NT2/D1 (cell line): ENCODE measurements at regions not wholly inside any gene's neighbourhood (a gene's known extent, or its start where the extent isn't known, plus 50 kb on each side); places are given as distances from the start of the nearest gene placed in this dataset.

Experiments used
- DNase-seq: peaks from one replicate; pipeline ENCODE4 v3.0.0-alpha.2; 2011; ENCODE audit warnings: low read depth, low spot score
- H3K27me3 ChIP-seq: 2 replicates; pipeline ENCODE4 v1.6.0; 2011; ENCODE audit warnings: mild to moderate bottlenecking; ENCODE audit not compliant: insufficient read length, insufficient read depth
- H3K36me3 ChIP-seq: 2 replicates; pipeline ENCODE4 v1.6.1; 2011; ENCODE audit warnings: mild to moderate bottlenecking, low read length, mixed read lengths; ENCODE audit not compliant: insufficient read depth, insufficient read length
- H3K4me1 ChIP-seq: 2 replicates; pipeline ENCODE4 v1.5.1; 2011; ENCODE audit not compliant: insufficient read depth, insufficient read length
- H3K4me3 ChIP-seq: 2 replicates; pipeline ENCODE4 v1.5.1; 2011; ENCODE audit warnings: low read depth; ENCODE audit not compliant: insufficient read length
- H3K9ac ChIP-seq: 2 replicates; pipeline ENCODE4 v1.6.0; 2011; ENCODE audit warnings: low read depth; ENCODE audit not compliant: insufficient read length
- H3K9me3 ChIP-seq: 2 replicates; pipeline ENCODE4 v1.5.1; 2011; ENCODE audit warnings: mild to moderate bottlenecking, low read length; ENCODE audit not compliant: insufficient read depth
- SUZ12 ChIP-seq: IDR thresholded peaks from 2 replicates; pipeline ENCODE4 v1.6.1; 2011; ENCODE audit not compliant: insufficient read length, insufficient read depth; ENCODE audit errors: extremely low read depth
- YY1 ChIP-seq: IDR thresholded peaks from 2 replicates; pipeline ENCODE4 v1.6.1; 2011; ENCODE audit not compliant: insufficient read length, insufficient read depth
- ZNF274 ChIP-seq: IDR thresholded peaks from 2 replicates; pipeline ENCODE4 v1.6.1; 2011; ENCODE audit warnings: mild to moderate bottlenecking, low read depth, low read length

DNA sequence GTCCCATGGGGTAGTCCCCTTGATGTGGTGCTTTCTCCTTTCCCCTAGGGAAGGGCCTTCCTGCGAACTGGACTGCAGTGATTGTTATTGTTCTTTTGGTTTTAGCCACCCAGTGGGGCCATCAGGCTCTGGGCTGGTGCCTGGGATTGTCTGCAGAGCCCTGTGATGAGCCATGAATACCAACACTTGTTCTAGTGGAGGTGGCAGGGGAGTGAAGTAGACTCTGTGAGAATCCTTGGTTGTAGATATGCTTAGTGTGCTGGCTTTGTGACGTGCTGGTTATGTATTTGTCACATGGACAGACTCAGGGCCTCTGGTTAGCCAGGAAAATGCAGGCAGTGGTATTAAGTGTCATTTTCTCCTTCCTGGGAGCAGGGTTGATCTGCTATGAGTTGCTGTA is 51.8 kb upstream of the NDUFB4 start:
- Histone ChIP-seq H3K4me1 (no peaks in the 10 kb centered on the region), H3K9ac (no peak overlapping the region), H3K36me3 (no peaks in the 10 kb centered on the region), H3K4me3 (no peak overlapping the region), H3K9me3 (peaks cover 29% of the 10 kb centered on the region), H3K27me3 (no peaks in the 10 kb centered on the region)
- DNase-seq = no peak
- TF ChIP-seq YY1 (no peak), ZNF274 (no peak), SUZ12 (no peak)

- H3K27me3 ChIP-seq = no peaks in the 10 kb centered on the region
- TF ChIP-seq YY1 (no peak), ZNF274 (no peak), SUZ12 (no peak)
- H3K9ac ChIP-seq = no peak overlapping the region
- no peak overlapping the region for H3K4me3 ChIP-seq
- H3K9me3 ChIP-seq = peaks cover 17% of the 10 kb centered on the region
- H3K36me3 ChIP-seq = no peaks in the 10 kb centered on the region
- H3K4me1 ChIP-seq = no peaks in the 10 kb centered on the region
- no peak for DNase-seq
Measured at GRCh38 chr3:120536642-120537041, 59.5 kb upstream of the NDUFB4 start.

GRCh38 chr3:120532969-120533368 is 63.2 kb upstream of the NDUFB4 start:
- Histone ChIP-seq H3K27me3 (no peaks in the 10 kb centered on the region), H3K9me3 (0 out of 2 replicates have a peak, but pooled peaks cover 6% of the 10 kb centered on the region), H3K4me1 (no peaks in the 10 kb centered on the region), H3K9ac (no peak overlapping the region), H3K36me3 (no peaks in the 10 kb centered on the region), H3K4me3 (no peak overlapping the region)
- no peak for DNase-seq
- TF ChIP-seq ZNF274 (no peak), YY1 (no peak)

DNA sequence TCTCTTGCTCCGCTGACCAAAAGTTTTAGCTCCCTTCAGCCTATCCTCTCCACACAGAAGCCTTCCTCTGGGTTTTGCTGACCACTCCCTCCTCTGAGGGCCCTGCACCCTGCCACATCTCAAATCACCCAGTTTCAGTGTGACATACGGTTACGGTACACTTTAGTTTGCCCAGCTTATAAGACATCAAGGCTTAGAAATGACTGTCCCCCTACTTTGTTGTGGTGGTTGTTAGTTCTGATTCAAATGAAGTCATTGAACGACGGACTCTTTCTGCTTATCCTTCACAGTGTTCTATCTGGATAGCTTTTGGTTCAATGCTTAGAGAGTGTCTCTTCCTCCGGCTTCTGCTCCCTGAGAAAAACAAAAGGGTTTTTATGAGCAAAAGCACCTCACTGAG is 68.0 kb upstream of the NDUFB4 start:
- Histone ChIP-seq H3K36me3 (no peaks in the 10 kb centered on the region), H3K4me3 (no peak overlapping the region), H3K27me3 (no peaks in the 10 kb centered on the region), H3K9ac (no peak overlapping the region), H3K4me1 (no peaks in the 10 kb centered on the region), H3K9me3 (0 out of 2 replicates have a peak, but pooled peaks cover 6% of the 10 kb centered on the region)
- no peak for DNase-seq
- TF ChIP-seq SUZ12 (no peak), ZNF274 (no peak), YY1 (no peak)

DNA sequence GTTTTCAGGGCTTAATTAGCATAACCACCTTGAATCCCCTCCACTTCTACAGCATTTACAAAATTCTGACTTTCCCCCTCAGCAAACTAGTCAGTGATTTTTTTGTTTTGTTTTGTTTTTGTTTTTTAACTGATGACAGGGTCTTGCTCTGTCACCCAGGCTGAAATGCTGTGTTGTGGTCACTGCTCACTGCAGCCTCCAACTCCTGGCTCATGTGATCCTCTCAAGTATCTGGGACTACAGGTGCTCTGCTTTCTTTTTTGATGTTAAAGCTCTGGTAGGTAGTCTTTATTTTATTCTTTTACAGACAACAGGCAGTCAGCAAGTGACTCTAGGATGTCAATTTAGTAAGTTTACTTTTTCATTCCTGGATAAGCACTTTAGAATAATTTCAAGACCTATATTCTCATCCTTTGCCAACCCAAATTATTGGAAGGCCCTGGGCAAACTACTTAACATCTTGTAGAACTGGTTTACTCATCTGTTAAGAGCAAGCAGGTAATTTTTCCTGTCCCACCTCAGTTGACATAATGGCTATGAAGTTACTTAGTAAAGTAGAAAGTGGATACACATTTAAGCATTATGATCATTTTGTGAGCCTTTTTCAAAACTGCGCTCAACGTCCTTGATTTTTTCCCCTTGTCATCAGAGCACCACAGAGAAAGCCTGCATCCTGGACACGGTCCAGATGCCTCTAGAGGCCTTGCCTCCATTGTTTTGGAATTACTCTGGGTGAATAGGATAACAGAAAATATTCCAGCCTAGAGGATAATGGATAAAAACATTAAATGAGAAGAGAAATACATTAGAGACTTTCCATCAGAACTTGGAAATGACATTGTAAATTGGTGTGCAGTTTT is 69.9 kb upstream of the NDUFB4 start:
- Histone ChIP-seq H3K9me3 (no peaks in the 10 kb centered on the region), H3K36me3 (no peaks in the 10 kb centered on the region), H3K27me3 (no peaks in the 10 kb centered on the region), H3K4me3 (no peak overlapping the region), H3K9ac (no peak overlapping the region), H3K4me1 (no peaks in the 10 kb centered on the region)
- no peak for DNase-seq
- no peak for TF ChIP-seq ZNF274
- TF ChIP-seq YY1 = no peak
- TF ChIP-seq SUZ12 = no peak

- no peak overlapping the region for H3K9ac ChIP-seq
- H3K9me3 ChIP-seq = no peaks in the 10 kb centered on the region
- TF ChIP-seq YY1 (no peak), SUZ12 (no peak)
- no peaks in the 10 kb centered on the region for H3K4me1 ChIP-seq
- no peak overlapping the region for H3K4me3 ChIP-seq
- DNase-seq = no peak
- no peaks in the 10 kb centered on the region for H3K27me3 ChIP-seq
- H3K36me3 ChIP-seq = no peaks in the 10 kb centered on the region
Measured at GRCh38 chr3:120524171-120524923, 71.8 kb upstream of the NDUFB4 start.

- Histone ChIP-seq H3K27me3 (no peaks in the 10 kb centered on the region), H3K4me1 (no peaks in the 10 kb centered on the region), H3K9me3 (no peaks in the 10 kb centered on the region), H3K9ac (no peak overlapping the region), H3K36me3 (no peaks in the 10 kb centered on the region), H3K4me3 (no peak overlapping the region)
- TF ChIP-seq SUZ12 = no peak
- TF ChIP-seq YY1 = no peak
- TF ChIP-seq ZNF274 = no peak
- DNase-seq = no peak
Measured at GRCh38 chr3:120516136-120516535, 65.3 kb upstream of the FSTL1 start.
